ENCODE measurements at regions not wholly inside any gene's neighbourhood (a gene's known extent, or its start where the extent isn't known, plus 50 kb on each side); places are given as distances from the start of the nearest gene placed in this dataset.

- no peak for TF ChIP-seq CTCF (IDR thresholded peaks at IDR 0.05)
- no peak for TF ChIP-seq POLR2A (IDR thresholded peaks at IDR 0.05)
- TF ChIP-seq POLR2AphosphoS5 (IDR thresholded peaks at IDR 0.05), result no peak
Measured at GRCh38 chr4:187071946-187072600, 348.4 kb upstream of the FAT1 start.

All from transverse colon (tissue), 4 donors.